Endothelial cell of umbilical vein (primary cell): ENCODE measurements at regions not wholly inside any gene's neighbourhood (a gene's known extent, or its start where the extent isn't known, plus 50 kb on each side); places are given as distances from the start of the nearest gene placed in this dataset.

ENCODE experiments used
- BruUV-seq: library from RNA; stranded (reverse); fragments of 400-500 nt; replicated peaks from 2 replicates; lab custom pipeline; 2021; lab: Mats Ljungman, UMichigan
- CTCF ChIA-PET: fragments of 300-600, 350-600 bp; sonication (Branson Sonifier 250); formaldehyde crosslinking; loops from one replicate; lab custom pipeline; 2021; ENCODE audit warnings: antibody characterized with exemption, inconsistent platforms; lab: Charles Lee
- POLR2A ChIA-PET: fragments of 300-600, 350-600 bp; sonication (Branson Sonifier 250); formaldehyde crosslinking; loops from one replicate; lab custom pipeline; 2021; ENCODE audit warnings: antibody characterized with exemption, inconsistent platforms; lab: Charles Lee
- DNase-seq: peaks from one replicate; pipeline ENCODE4 v3.0.0-alpha.2; 2011; ENCODE audit warnings: low read depth, low spot score
- FAIRE-seq: peaks from 2 replicates; lab custom pipeline; 2011; peaks lifted over from hg19 to GRCh38; lab: Jason Lieb, UNC
- H2AFZ ChIP-seq: 2 replicates; pipeline ENCODE4 v1.6.0; 2012; ENCODE audit warnings: low read depth, low read length, control low read depth, inconsistent platforms
- H3K27ac ChIP-seq: 2 replicates; pipeline ENCODE4 v1.5.1; 2011; ENCODE audit warnings: low read depth, mild to moderate bottlenecking, control low read depth, low read length, moderate library complexity; ENCODE audit not compliant: insufficient read depth
- H3K27me3 ChIP-seq, 2 experiments: 2 replicates each; pipeline versions ENCODE4 v1.6.0 to v1.6.1; 2011; ENCODE audit warnings: low read length in 2 of 2, mixed read lengths in 1 of 2; ENCODE audit not compliant: control insufficient read depth in 2 of 2, insufficient read depth in 2 of 2
- H3K36me3 ChIP-seq, 2 experiments: 2 replicates in 1 of 2; 3 replicates in 1 of 2; pipeline ENCODE4 v1.5.1; 2011; ENCODE audit warnings: low read length in 2 of 2, mild to moderate bottlenecking in 1 of 2, moderate library complexity in 1 of 2; ENCODE audit not compliant: control insufficient read depth in 2 of 2, insufficient read depth in 2 of 2; ENCODE audit errors: extremely low read depth in 1 of 2
- H3K4me1 ChIP-seq: 3 replicates; pipeline ENCODE4 v1.5.1; 2011; ENCODE audit warnings: mild to moderate bottlenecking, low read length; ENCODE audit not compliant: control insufficient read depth, insufficient read depth; ENCODE audit errors: extremely low read depth
- H3K4me2 ChIP-seq: 2 replicates; pipeline ENCODE4 v1.6.1; 2011; ENCODE audit warnings: low read length, control low read depth, mixed read lengths; ENCODE audit not compliant: insufficient read depth
- H3K4me3 ChIP-seq, 3 experiments: fragments of 200-600 bp in 1 of 3; sonication (generic), shearing (Covaris generic) in 1 of 3; replicated peaks in 1 of 3; 2 replicates each; pipeline ENCODE4 v1.5.1; 2011 to 2016; ENCODE audit warnings: control low read depth in 3 of 3, low read length in 3 of 3, mild to moderate bottlenecking in 2 of 3, inconsistent platforms in 1 of 3, low read depth in 1 of 3, moderate library complexity in 1 of 3; ENCODE audit not compliant: insufficient read depth in 1 of 3
- H3K79me2 ChIP-seq: 2 replicates; pipeline ENCODE4 v1.6.0; 2012; ENCODE audit warnings: low read length, inconsistent platforms; ENCODE audit not compliant: control insufficient read depth, insufficient read depth
- H3K9ac ChIP-seq: replicated peaks from 2 replicates; pipeline ENCODE3; 2011; ENCODE audit warnings: low read length, control low read depth; ENCODE audit not compliant: insufficient read depth; ENCODE audit errors: extremely low read depth
- H3K9me1 ChIP-seq: replicated peaks from 3 replicates; pipeline ENCODE4 v1.6.0; 2011; ENCODE audit warnings: mild to moderate bottlenecking, low read length; ENCODE audit not compliant: control insufficient read depth, insufficient read depth; ENCODE audit errors: extremely low read depth
- H3K9me3 ChIP-seq: replicated peaks from 2 replicates; pipeline ENCODE4 v1.5.1; 2012; ENCODE audit warnings: low read length, inconsistent platforms; ENCODE audit not compliant: control insufficient read depth, insufficient read depth
- H4K20me1 ChIP-seq: replicated peaks from 2 replicates; pipeline ENCODE3; 2011; ENCODE audit warnings: mild to moderate bottlenecking, low read length; ENCODE audit not compliant: control insufficient read depth, insufficient read depth; ENCODE audit errors: extremely low read depth
- EZH2 ChIP-seq: IDR thresholded peaks from 2 replicates; pipeline ENCODE4 v1.6.1; 2012; ENCODE audit warnings: borderline replicate concordance, low read depth, mild to moderate bottlenecking, moderate library complexity, low read length, inconsistent platforms; ENCODE audit not compliant: severe bottlenecking
- FOS ChIP-seq: IDR thresholded peaks from 2 replicates; pipeline ENCODE4 v1.6.1; 2011; ENCODE audit warnings: mild to moderate bottlenecking, low read length, moderate library complexity, borderline replicate concordance; ENCODE audit not compliant: insufficient read depth
- GATA2 ChIP-seq: IDR thresholded peaks from 2 replicates; pipeline ENCODE4 v1.7.0; 2011; ENCODE audit warnings: low read depth, mild to moderate bottlenecking, moderate library complexity, mixed read lengths, low read length; ENCODE audit not compliant: insufficient read length, insufficient read depth
- JUN ChIP-seq: IDR thresholded peaks from 2 replicates; pipeline ENCODE4 v1.6.1; 2011; ENCODE audit warnings: borderline replicate concordance, low read depth; ENCODE audit not compliant: insufficient read length, insufficient read depth
- MAX ChIP-seq: IDR thresholded peaks from 2 replicates; pipeline ENCODE4 v1.6.1; 2011; ENCODE audit not compliant: insufficient read depth, insufficient read length
- MYC ChIP-seq: IDR thresholded peaks from one replicate; pipeline ENCODE4 v1.6.1; 2011; ENCODE audit warnings: mild to moderate bottlenecking, low read depth, low read length
- POLR2A ChIP-seq: IDR thresholded peaks from 2 replicates; pipeline ENCODE4 v1.6.1; 2012; ENCODE audit warnings: low read depth, mild to moderate bottlenecking, control low read depth, low read length
- POLR2AphosphoS5 ChIP-seq: IDR thresholded peaks from 2 replicates; pipeline ENCODE4 v1.6.1; 2012; ENCODE audit warnings: low read depth, mild to moderate bottlenecking, control low read depth, low read length, moderate library complexity; ENCODE audit not compliant: insufficient read depth
- dilution Hi-C: fragments of 300-500 bp; cut with MboI; formaldehyde crosslinking; loops from one replicate; pipeline ENCODE4 v1.15.0; 2019; ENCODE audit warnings: low sequenced_read_pairs; ENCODE audit not compliant: extremely low pct_ligation_motif_present
- intact Hi-C: fragments of 100-400 bp; cut with micrococcal nuclease; formaldehyde crosslinking; loops from one replicate; pipeline ENCODE4 v1.10.0; 2022
- TF ChIP-seq, protein P1 (sequence below), 2 donors: IDR thresholded peaks; 1 replicate in 1 of 2; 2 replicates in 1 of 2; pipeline ENCODE4 v1.5.1; 2011; ENCODE audit warnings: low read length in 2 of 2, mild to moderate bottlenecking in 2 of 2, moderate library complexity in 2 of 2, control low read depth in 1 of 2, inconsistent platforms in 1 of 2, low read depth in 1 of 2; ENCODE audit not compliant: insufficient read depth in 1 of 2; ENCODE audit errors: extremely low read depth in 1 of 2

DNA sequence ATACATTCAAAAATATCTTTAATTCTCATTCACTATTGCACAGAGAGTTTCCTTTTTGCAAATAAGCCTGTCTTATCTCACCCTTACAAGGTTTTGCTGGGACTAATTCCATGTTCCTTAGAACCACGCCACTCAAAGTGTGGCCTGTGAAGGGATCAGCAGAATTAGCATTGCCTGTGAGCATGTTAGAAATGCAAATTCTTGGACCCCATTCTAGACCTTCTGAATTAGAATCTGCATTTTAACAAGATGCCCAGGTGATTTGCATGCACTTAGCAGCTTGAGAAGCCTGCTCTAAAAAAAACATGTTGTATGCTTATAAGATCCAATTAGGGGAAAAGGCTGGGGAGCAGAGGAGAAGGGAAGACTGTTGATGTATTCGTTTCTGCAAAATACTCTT is 460.0 kb downstream of the NTRK2 start:
- CTCF ChIA-PET: no interaction called here
- Histone ChIP-seq H3K79me2 (no peaks in the 10 kb centered on the region), H3K27ac (no peak overlapping the region), H3K9me3 (no peaks in the 10 kb centered on the region), H3K9me1 (no peaks in the 10 kb centered on the region), H3K36me3 (no peaks in the 10 kb centered on the region), H4K20me1 (no peaks in the 10 kb centered on the region), H3K4me2 (no peak overlapping the region), H3K9ac (no peak overlapping the region), H3K4me1 (no peaks in the 10 kb centered on the region), H3K27me3 (no peaks in the 10 kb centered on the region), H3K4me3 (no peak overlapping the region), H2AFZ (no peak overlapping the region)
- TF ChIP-seq MYC: no peak
- TF ChIP-seq FOS: no peak
- no peak for TF ChIP-seq POLR2A
- TF ChIP-seq MAX: no peak
- TF ChIP-seq, protein P1, sequence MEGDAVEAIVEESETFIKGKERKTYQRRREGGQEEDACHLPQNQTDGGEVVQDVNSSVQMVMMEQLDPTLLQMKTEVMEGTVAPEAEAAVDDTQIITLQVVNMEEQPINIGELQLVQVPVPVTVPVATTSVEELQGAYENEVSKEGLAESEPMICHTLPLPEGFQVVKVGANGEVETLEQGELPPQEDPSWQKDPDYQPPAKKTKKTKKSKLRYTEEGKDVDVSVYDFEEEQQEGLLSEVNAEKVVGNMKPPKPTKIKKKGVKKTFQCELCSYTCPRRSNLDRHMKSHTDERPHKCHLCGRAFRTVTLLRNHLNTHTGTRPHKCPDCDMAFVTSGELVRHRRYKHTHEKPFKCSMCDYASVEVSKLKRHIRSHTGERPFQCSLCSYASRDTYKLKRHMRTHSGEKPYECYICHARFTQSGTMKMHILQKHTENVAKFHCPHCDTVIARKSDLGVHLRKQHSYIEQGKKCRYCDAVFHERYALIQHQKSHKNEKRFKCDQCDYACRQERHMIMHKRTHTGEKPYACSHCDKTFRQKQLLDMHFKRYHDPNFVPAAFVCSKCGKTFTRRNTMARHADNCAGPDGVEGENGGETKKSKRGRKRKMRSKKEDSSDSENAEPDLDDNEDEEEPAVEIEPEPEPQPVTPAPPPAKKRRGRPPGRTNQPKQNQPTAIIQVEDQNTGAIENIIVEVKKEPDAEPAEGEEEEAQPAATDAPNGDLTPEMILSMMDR (IDR thresholded peaks at IDR 0.05; ENCODE audit: extremely low read depth in 1 of 2, insufficient read depth in 1 of 2, low read depth in 1 of 2, low read length in 2 of 2): no peak
- TF ChIP-seq POLR2AphosphoS5: no peak
- TF ChIP-seq EZH2: no peak
- TF ChIP-seq JUN: no peak
- no peak for TF ChIP-seq GATA2
- intact Hi-C loops (no loop called here), dilution Hi-C loops (no loop called here)
- FAIRE-seq (no peak), DNase-seq (no peak)
- POLR2A ChIA-PET: no interaction called here
- no TSS peak for BruUV-seq
